Stomach (tissue), 8 donors: ENCODE measurements at regions not wholly inside any gene's neighbourhood (a gene's known extent, or its start where the extent isn't known, plus 50 kb on each side); places are given as distances from the start of the nearest gene placed in this dataset.

Source experiments
- DNase-seq, 2 donors: peaks; one replicate each; pipeline versions ENCODE4 v3.0.0 to v3.0.0-alpha.2; 2013 to 2019
- H3K27ac ChIP-seq, 5 donors: fragments of 200-600 bp in 4 of 5; sonication (generic) in 4 of 5; one replicate each; pipeline ENCODE4 v1.5.1; 2013 to 2019; ENCODE audit warnings: mild to moderate bottlenecking in 1 of 5, moderate library complexity in 1 of 5
- H3K27me3 ChIP-seq, 3 donors: fragments of 200-600 bp; sonication (generic); one replicate each; pipeline ENCODE4 v1.5.1; 2017 to 2019; ENCODE audit warnings: mixed run types in 1 of 3
- H3K36me3 ChIP-seq, 4 donors: fragments of 200-600 bp; sonication (generic); 1 replicate in 3 of 4; 2 replicates in 1 of 4; pipeline ENCODE4 v1.5.1; 2016 to 2019
- H3K4me1 ChIP-seq, 4 donors: fragments of 200-600 bp; sonication (generic); one replicate each; pipeline ENCODE4 v1.5.1; 2016 to 2019
- H3K4me3 ChIP-seq, 4 donors: fragments of 200-600 bp; sonication (generic) in 3 of 4; one replicate each; pipeline ENCODE4 v1.5.1; 2016 to 2019; ENCODE audit warnings: mild to moderate bottlenecking in 1 of 4
- H3K9me3 ChIP-seq, 4 donors: fragments of 200-600 bp; sonication (generic); one replicate each; pipeline ENCODE4 v1.5.1; 2016 to 2019
- EP300 ChIP-seq: sonication (generic); formaldehyde crosslinking; IDR thresholded peaks from one replicate; pipeline ENCODE4 v1.6.1; 2017; ENCODE audit warnings: antibody characterized with exemption
- POLR2A ChIP-seq, 4 donors: fragments of 450-650 bp; IDR thresholded peaks; one replicate each; pipeline ENCODE4 v1.6.1; 2016; ENCODE audit warnings: antibody characterized with exemption in 4 of 4, control low read depth in 2 of 4, mild to moderate bottlenecking in 1 of 4, moderate library complexity in 1 of 4
- POLR2AphosphoS5 ChIP-seq, 3 donors: sonication (generic); formaldehyde crosslinking; IDR thresholded peaks; one replicate each; pipeline ENCODE4 v1.6.1; 2016; ENCODE audit warnings: antibody characterized with exemption in 3 of 3
- WGBS, 5 donors: extraction: QIAGEN DNeasy Blood & Tissue Kit in 3 of 5; methylation state at CpG; one replicate each; pipeline versions ENCODE4 v1.1.5 to v1.1.7; 2013 to 2018; 5-methylcytosine and 5-hydroxymethylcytosine counted together
- intact Hi-C: fragments of 100-400 bp; cut with DNase I; formaldehyde crosslinking; loops from one replicate; pipeline ENCODE4 v1.15.1; 2023; ENCODE audit warnings: low total_unique reads
- TF ChIP-seq, protein P1 (sequence below), 7 experiments: fragments of 450-650 bp in 4 of 7; fragments of 200-600 bp in 3 of 7; sonication (generic) in 3 of 7; IDR thresholded peaks; one replicate each; pipeline ENCODE4 v1.5.1; 2016 to 2019; ENCODE audit warnings: antibody characterized with exemption in 7 of 7, control low read depth in 2 of 7, mild to moderate bottlenecking in 1 of 7
- donor health status: healthy with polysubstance abuse.
- donor health status: Bipolar disorder and iron deficiency.
- donor health status: healthy.

DNA sequence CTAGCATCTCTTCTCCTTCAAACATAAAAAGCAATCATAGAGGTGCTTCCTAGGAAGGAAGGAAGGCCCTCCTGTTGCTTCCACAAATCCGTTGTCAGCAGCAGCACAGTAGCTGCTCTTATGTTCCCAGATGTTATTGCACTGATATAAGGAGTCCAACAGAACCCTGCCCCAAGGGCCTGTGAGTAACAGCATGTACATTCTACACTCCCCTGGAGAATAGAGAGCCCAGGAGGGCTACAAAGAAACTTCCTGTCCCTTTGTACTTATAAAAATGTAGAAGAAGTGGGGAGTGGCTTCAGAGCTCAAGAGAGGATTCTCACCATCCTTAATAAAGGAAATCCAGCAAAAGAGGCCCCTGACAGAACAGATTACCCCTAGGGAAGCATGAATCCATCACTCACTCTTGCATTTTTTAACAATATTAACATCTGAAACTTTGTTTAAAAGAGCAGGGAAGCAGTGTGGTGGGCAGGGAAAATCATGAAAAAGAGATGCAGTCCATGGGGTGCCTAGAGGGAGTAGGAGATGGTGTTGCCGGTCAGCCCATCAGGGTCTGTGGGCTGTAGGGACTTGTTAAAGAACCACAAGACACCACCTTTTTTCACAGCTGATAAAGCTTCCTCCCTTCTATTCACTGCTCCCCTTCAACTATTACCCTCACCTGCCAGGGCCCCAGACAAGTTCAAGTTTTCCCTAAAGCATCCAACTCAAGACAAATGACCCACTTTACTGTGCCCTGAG is 104.5 kb upstream of the ADGRF1 start:
- TF ChIP-seq EP300 = no peak
- no peak for TF ChIP-seq POLR2A (IDR thresholded peaks at IDR 0.05)
- TF ChIP-seq POLR2AphosphoS5 (IDR thresholded peaks at IDR 0.05) = no peak
- TF ChIP-seq, protein P1, sequence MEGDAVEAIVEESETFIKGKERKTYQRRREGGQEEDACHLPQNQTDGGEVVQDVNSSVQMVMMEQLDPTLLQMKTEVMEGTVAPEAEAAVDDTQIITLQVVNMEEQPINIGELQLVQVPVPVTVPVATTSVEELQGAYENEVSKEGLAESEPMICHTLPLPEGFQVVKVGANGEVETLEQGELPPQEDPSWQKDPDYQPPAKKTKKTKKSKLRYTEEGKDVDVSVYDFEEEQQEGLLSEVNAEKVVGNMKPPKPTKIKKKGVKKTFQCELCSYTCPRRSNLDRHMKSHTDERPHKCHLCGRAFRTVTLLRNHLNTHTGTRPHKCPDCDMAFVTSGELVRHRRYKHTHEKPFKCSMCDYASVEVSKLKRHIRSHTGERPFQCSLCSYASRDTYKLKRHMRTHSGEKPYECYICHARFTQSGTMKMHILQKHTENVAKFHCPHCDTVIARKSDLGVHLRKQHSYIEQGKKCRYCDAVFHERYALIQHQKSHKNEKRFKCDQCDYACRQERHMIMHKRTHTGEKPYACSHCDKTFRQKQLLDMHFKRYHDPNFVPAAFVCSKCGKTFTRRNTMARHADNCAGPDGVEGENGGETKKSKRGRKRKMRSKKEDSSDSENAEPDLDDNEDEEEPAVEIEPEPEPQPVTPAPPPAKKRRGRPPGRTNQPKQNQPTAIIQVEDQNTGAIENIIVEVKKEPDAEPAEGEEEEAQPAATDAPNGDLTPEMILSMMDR (IDR thresholded peaks at IDR 0.05) = no peak
- intact Hi-C loops = no loop called here
- peak overlapping the region in 4 of 5 donors; percentile 53 to 76 (median 65) for H3K27ac ChIP-seq
- no peaks in the 10 kb centered on the region for H3K27me3 ChIP-seq
- no peaks in the 10 kb centered on the region for H3K9me3 ChIP-seq
- H3K36me3 ChIP-seq = no peaks in the 10 kb centered on the region
- DNase-seq = no peak
- peaks cover 15 to 33% (median 27%) of the 10 kb centered on the region in 4 donors for H3K4me1 ChIP-seq
- 42 to 64% (median 60%) methylated on average over 2 of the region's 2 CpGs for WGBS, 5 donors
- H3K4me3 ChIP-seq = no peak overlapping the region

DNA sequence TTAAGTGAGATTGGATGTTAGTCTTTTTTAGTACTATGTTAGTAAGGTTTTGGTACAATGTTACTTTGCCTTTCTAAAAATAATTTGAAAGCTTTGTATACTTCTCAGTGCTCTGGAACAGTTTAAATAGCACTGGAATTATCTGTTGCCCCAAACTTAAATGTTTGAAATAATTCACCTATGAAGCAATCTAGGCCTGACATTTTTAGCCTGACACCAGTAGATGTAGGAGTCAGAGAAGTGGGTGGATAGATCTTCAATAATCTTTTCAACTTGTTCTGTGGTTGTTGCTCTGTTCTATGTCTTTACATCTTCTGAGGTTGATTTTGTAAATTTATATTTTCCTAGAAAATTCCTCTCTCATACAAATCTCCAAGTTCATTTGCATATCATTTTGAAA is 103.1 kb upstream of the ADGRF1 start:
- TF ChIP-seq POLR2A (IDR thresholded peaks at IDR 0.05) = no peak
- TF ChIP-seq, protein P1 (IDR thresholded peaks at IDR 0.05) = no peak
- TF ChIP-seq POLR2AphosphoS5 (IDR thresholded peaks at IDR 0.05) = no peak
- TF ChIP-seq EP300 = no peak
- H3K36me3 ChIP-seq = no peaks in the 10 kb centered on the region
- H3K27ac ChIP-seq = no peak overlapping the region
- H3K4me1 ChIP-seq = peaks cover 20 to 33% (median 27%) of the 10 kb centered on the region in 4 donors
- H3K4me3 ChIP-seq = no peak overlapping the region
- no peak for DNase-seq
- intact Hi-C loops = no loop called here
- H3K27me3 ChIP-seq = no peaks in the 10 kb centered on the region
- H3K9me3 ChIP-seq = no peaks in the 10 kb centered on the region

DNA sequence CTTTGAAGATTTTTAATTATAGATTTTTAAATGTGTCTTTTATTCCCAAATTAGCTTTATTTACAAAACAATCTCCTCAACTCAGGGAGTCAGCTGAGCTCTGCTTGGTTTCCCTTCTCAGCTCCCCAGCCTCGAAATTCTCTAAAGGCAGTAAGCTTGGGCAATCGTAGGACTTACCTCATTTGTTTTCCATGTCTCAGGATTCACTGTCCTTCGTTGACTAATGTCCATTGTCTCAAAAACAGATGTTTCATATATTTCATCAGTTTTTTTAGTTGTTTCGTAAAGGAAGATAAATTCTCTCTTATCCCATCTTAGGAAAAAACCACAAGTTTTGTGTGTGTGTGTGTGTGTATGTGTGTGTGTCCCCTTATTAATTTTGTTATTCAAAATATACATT is 102.2 kb upstream of the ADGRF1 start:
- no peak for DNase-seq
- H3K4me1 ChIP-seq = peaks cover 20 to 29% (median 27%) of the 10 kb centered on the region in 4 donors
- intact Hi-C loops = no loop called here
- no peak overlapping the region for H3K4me3 ChIP-seq
- 71 to 82% (median 79%) methylated on average over 4 of the region's 4 CpGs for WGBS, 5 donors
- no peak overlapping the region for H3K27ac ChIP-seq
- TF ChIP-seq, protein P1 (IDR thresholded peaks at IDR 0.05) = no peak
- TF ChIP-seq EP300 = no peak
- TF ChIP-seq POLR2A (IDR thresholded peaks at IDR 0.05) = no peak
- no peak for TF ChIP-seq POLR2AphosphoS5 (IDR thresholded peaks at IDR 0.05)
- H3K9me3 ChIP-seq = no peaks in the 10 kb centered on the region
- H3K36me3 ChIP-seq = no peaks in the 10 kb centered on the region
- H3K27me3 ChIP-seq = no peaks in the 10 kb centered on the region

DNA sequence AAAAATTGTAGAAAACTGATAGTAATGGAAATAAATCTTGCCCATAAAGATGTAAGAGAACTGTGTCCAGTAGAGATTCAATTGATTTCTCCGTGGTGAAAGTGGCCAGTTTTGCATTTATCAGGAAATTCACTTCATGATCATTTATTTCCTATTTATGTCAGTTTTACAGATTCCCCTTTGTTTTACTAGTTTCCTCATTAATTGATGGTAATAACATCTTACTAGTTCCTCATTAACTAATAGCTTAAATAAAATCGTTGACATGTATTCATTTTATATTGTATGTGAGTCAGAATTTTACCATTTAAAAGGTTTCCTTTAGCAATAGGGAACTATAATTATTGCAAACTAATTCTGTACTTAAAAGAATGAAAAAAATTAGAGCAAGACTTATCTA is 99.8 kb upstream of the ADGRF1 start:
- no peaks in the 10 kb centered on the region for H3K9me3 ChIP-seq
- no peak overlapping the region for H3K27ac ChIP-seq
- no peaks in the 10 kb centered on the region for H3K27me3 ChIP-seq
- 73 to 87% (median 77%) methylated on average over 2 of the region's 2 CpGs for WGBS, 5 donors
- no peak overlapping the region for H3K4me3 ChIP-seq
- H3K36me3 ChIP-seq = no peaks in the 10 kb centered on the region
- intact Hi-C loops = no loop called here
- no peak for DNase-seq
- peaks cover 7 to 17% (median 13%) of the 10 kb centered on the region in 4 donors for H3K4me1 ChIP-seq
- no peak for TF ChIP-seq POLR2A (IDR thresholded peaks at IDR 0.05)
- TF ChIP-seq, protein P1 (IDR thresholded peaks at IDR 0.05) = no peak
- TF ChIP-seq EP300 = no peak
- no peak for TF ChIP-seq POLR2AphosphoS5 (IDR thresholded peaks at IDR 0.05)
